Ishikawa (cell line): ENCODE measurements at regions not wholly inside any gene's neighbourhood (a gene's known extent, or its start where the extent isn't known, plus 50 kb on each side); places are given as distances from the start of the nearest gene placed in this dataset.

ENCODE experiments used
- CEBPB ChIP-seq: IDR thresholded peaks from 2 replicates; pipeline ENCODE4 v1.6.1; 2012
- EGR1 ChIP-seq: IDR thresholded peaks from 2 replicates; pipeline ENCODE4 v1.6.1; 2012
- EP300 ChIP-seq: IDR thresholded peaks from 2 replicates; pipeline ENCODE4 v1.6.1; 2012; ENCODE audit warnings: borderline replicate concordance
- RAD21 ChIP-seq: IDR thresholded peaks from 2 replicates; pipeline ENCODE4 v1.6.1; 2012; ENCODE audit warnings: low read depth
- REST ChIP-seq: IDR thresholded peaks from 2 replicates; pipeline ENCODE4 v1.6.1; 2012; ENCODE audit warnings: low read depth, mild to moderate bottlenecking
- TEAD4 ChIP-seq: IDR thresholded peaks from 2 replicates; pipeline ENCODE4 v1.6.1; 2012
- YY1 ChIP-seq: IDR thresholded peaks from 2 replicates; pipeline ENCODE4 v1.6.1; 2012; ENCODE audit warnings: low read depth
- TF ChIP-seq, protein P1 (sequence below): IDR thresholded peaks from 2 replicates; pipeline ENCODE4 v1.6.1; 2012

GRCh38 chr9:130768891-130769403, 66.1 kb upstream of the ABL1 start:
- TF ChIP-seq YY1 (no peak), REST (no peak), RAD21 (no peak), CEBPB (no peak), TEAD4 (no peak), EP300 (no peak), EGR1 (no peak)
- TF ChIP-seq, protein P1, sequence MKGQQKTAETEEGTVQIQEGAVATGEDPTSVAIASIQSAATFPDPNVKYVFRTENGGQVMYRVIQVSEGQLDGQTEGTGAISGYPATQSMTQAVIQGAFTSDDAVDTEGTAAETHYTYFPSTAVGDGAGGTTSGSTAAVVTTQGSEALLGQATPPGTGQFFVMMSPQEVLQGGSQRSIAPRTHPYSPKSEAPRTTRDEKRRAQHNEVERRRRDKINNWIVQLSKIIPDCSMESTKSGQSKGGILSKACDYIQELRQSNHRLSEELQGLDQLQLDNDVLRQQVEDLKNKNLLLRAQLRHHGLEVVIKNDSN, result no peak
